Calu3 (cell line): ENCODE measurements at regions not wholly inside any gene's neighbourhood (a gene's known extent, or its start where the extent isn't known, plus 50 kb on each side); places are given as distances from the start of the nearest gene placed in this dataset.
"Not testable (repeated sequence)": the region's sequence is repeated elsewhere in the genome, so short reads cannot be mapped to it uniquely, and the experiment has no call there.

Experiments
- BruUV-seq: library from RNA; stranded (reverse); fragments of 400-500 nt; replicated peaks from 2 replicates; lab custom pipeline; 2021; lab: Mats Ljungman, UMichigan
- CTCF ChIA-PET: fragments of 300-600 bp; sonication (Branson Sonifier 250); formaldehyde crosslinking; loops from one replicate; lab custom pipeline; 2022; ENCODE audit warnings: antibody characterized with exemption; lab: Charles Lee
- DNase-seq: peaks from one replicate; pipeline ENCODE4 v3.0.0; 2022
- H3K27ac Mint-ChIP-seq: one replicate; pipeline ENCODE4 v1.8.0; 2022; ENCODE audit warnings: mixed read lengths; ENCODE audit not compliant: unreplicated experiment
- H3K27me3 Mint-ChIP-seq: one replicate; pipeline ENCODE4 v1.8.0; 2022; ENCODE audit warnings: mixed read lengths; ENCODE audit not compliant: unreplicated experiment
- H3K36me3 Mint-ChIP-seq: one replicate; pipeline ENCODE4 v1.8.0; 2022; ENCODE audit warnings: mild to moderate bottlenecking, moderate library complexity, mixed read lengths; ENCODE audit not compliant: insufficient read depth, unreplicated experiment
- H3K4me1 Mint-ChIP-seq: one replicate; pipeline ENCODE4 v1.8.0; 2022; ENCODE audit warnings: mild to moderate bottlenecking, low read depth, mixed read lengths; ENCODE audit not compliant: unreplicated experiment
- H3K4me3 Mint-ChIP-seq: one replicate; pipeline ENCODE4 v1.8.0; 2022; ENCODE audit warnings: mild to moderate bottlenecking, low read depth, moderate library complexity, mixed read lengths; ENCODE audit not compliant: unreplicated experiment
- H3K9me3 Mint-ChIP-seq: one replicate; pipeline ENCODE4 v1.8.0; 2022; ENCODE audit warnings: low read depth, mixed read lengths; ENCODE audit not compliant: unreplicated experiment
- CTCF ChIP-seq: fragments of 200-600 bp; IDR thresholded peaks from one replicate; pipeline ENCODE4 v1.8.0; 2022; ENCODE audit warnings: antibody characterized with exemption; ENCODE audit not compliant: unreplicated experiment
- intact Hi-C: fragments of 100-400 bp; cut with micrococcal nuclease; formaldehyde crosslinking; loops from one replicate; pipeline ENCODE4 v1.10.0; 2022; ENCODE audit not compliant: unreplicated experiment

- Mint-ChIP-seq H3K27ac (no peak overlapping the region), H3K4me3 (no peak overlapping the region), H3K9me3 (no peaks in the 10 kb centered on the region), H3K36me3 (no peaks in the 10 kb centered on the region), H3K27me3 (no peaks in the 10 kb centered on the region), H3K4me1 (no peaks in the 10 kb centered on the region)
- intact Hi-C loops = no loop called here
- no TSS peak for BruUV-seq
- no peak for DNase-seq
- CTCF ChIA-PET = no interaction called here
- TF ChIP-seq CTCF = no peak
Observed at GRCh38 chr14:38930022-38930421, 173.0 kb downstream of the SEC23A start.

GRCh38 chr14:38929416-38929815, 173.6 kb downstream of the SEC23A start:
- TF ChIP-seq CTCF = no peak
- H3K9me3 Mint-ChIP-seq = no peaks in the 10 kb centered on the region
- H3K4me3 Mint-ChIP-seq = no peak overlapping the region
- H3K27ac Mint-ChIP-seq = no peak overlapping the region
- no peaks in the 10 kb centered on the region for H3K4me1 Mint-ChIP-seq
- no peak for DNase-seq
- CTCF ChIA-PET = no interaction called here
- no TSS peak for BruUV-seq
- H3K27me3 Mint-ChIP-seq = no peaks in the 10 kb centered on the region
- intact Hi-C loops = no loop called here
- no peaks in the 10 kb centered on the region for H3K36me3 Mint-ChIP-seq

- H3K4me3 Mint-ChIP-seq, H3K9me3 Mint-ChIP-seq, H3K27ac Mint-ChIP-seq, H3K27me3 Mint-ChIP-seq, H3K36me3 Mint-ChIP-seq, CTCF ChIA-PET, BruUV-seq, intact Hi-C loops, DNase-seq, H3K4me1 Mint-ChIP-seq: not testable (repeated sequence)
Observed at GRCh38 chr14:38921893-38922292, 181.1 kb downstream of the SEC23A start.

- DNase-seq = no peak
- H3K27ac Mint-ChIP-seq = no peak overlapping the region
- no TSS peak for BruUV-seq
- intact Hi-C loops = no loop called here
- H3K4me3 Mint-ChIP-seq = no peak overlapping the region
- TF ChIP-seq CTCF = no peak
- CTCF ChIA-PET = no interaction called here
- no peaks in the 10 kb centered on the region for H3K36me3 Mint-ChIP-seq
- no peaks in the 10 kb centered on the region for H3K4me1 Mint-ChIP-seq
- H3K9me3 Mint-ChIP-seq = peaks cover 6% of the 10 kb centered on the region
- peaks cover 14% of the 10 kb centered on the region for H3K27me3 Mint-ChIP-seq
Observed at GRCh38 chr14:38915125-38915524, 187.9 kb downstream of the SEC23A start.

DNA sequence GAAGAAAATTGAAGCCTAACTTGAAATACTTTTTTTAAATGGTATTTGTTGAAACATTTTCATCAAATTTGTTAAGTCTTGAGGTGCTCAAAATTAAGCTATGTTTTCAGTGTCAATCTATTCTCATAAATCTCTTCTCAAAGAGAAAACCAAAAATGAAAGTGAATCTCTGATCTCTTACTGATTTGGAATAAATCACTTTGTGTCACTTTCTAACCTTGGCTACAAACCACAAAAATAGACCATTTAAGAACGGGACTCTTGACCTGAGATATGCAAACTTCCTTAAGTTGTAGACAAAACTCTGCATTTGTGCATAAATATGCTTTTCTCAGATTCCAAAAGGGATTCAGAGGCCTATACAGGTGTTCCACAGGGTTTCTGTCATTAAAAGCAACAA, 192.9 kb downstream of the SEC23A start:
- peaks cover 14% of the 10 kb centered on the region for H3K27me3 Mint-ChIP-seq
- no peak overlapping the region for H3K27ac Mint-ChIP-seq
- no peak for TF ChIP-seq CTCF
- H3K4me1 Mint-ChIP-seq = no peaks in the 10 kb centered on the region
- no peaks in the 10 kb centered on the region for H3K9me3 Mint-ChIP-seq
- intact Hi-C loops = no loop called here
- no peaks in the 10 kb centered on the region for H3K36me3 Mint-ChIP-seq
- DNase-seq = no peak
- CTCF ChIA-PET = no interaction called here
- H3K4me3 Mint-ChIP-seq = no peak overlapping the region
- no TSS peak for BruUV-seq
